ENCODE measurements at regions not wholly inside any gene's neighbourhood (a gene's known extent, or its start where the extent isn't known, plus 50 kb on each side); places are given as distances from the start of the nearest gene placed in this dataset.
"Not testable (repeated sequence)": the region's sequence is repeated elsewhere in the genome, so short reads cannot be mapped to it uniquely, and the experiment has no call there.

GRCh38 chr15:96645796-96646195 is 315.3 kb downstream of the NR2F2 start:
- Mint-ChIP-seq H3K27ac (ENCODE audit: unreplicated experiment) (no peak overlapping the region), H3K9me3 (ENCODE audit: unreplicated experiment) (peaks cover 11% of the 10 kb centered on the region), H3K4me3 (ENCODE audit: unreplicated experiment) (no peak overlapping the region), H3K4me1 (ENCODE audit: unreplicated experiment) (no peaks in the 10 kb centered on the region), H3K27me3 (ENCODE audit: unreplicated experiment) (peaks cover 2% of the 10 kb centered on the region), H3K36me3 (ENCODE audit: unreplicated experiment) (no peaks in the 10 kb centered on the region)
- DNase-seq (ENCODE audit: extremely low spot score, unreplicated experiment) = no peak
- no peak for TF ChIP-seq CTCF (IDR thresholded peaks at IDR 0.05)

- H3K4me3 Mint-ChIP-seq (ENCODE audit: unreplicated experiment) = no peak overlapping the region
Observed at GRCh38 chr15:96648866-96649265, 318.4 kb downstream of the NR2F2 start.

GRCh38 chr15:96657096-96657495 is 326.6 kb downstream of the NR2F2 start:
- H3K36me3 Mint-ChIP-seq (ENCODE audit: unreplicated experiment) = no peaks in the 10 kb centered on the region
- TF ChIP-seq CTCF (IDR thresholded peaks at IDR 0.05) = no peak
- no peak for DNase-seq (ENCODE audit: extremely low spot score, unreplicated experiment)
- no peak overlapping the region for H3K4me3 Mint-ChIP-seq (ENCODE audit: unreplicated experiment)
- H3K4me1 Mint-ChIP-seq (ENCODE audit: unreplicated experiment) = no peaks in the 10 kb centered on the region
- H3K27me3 Mint-ChIP-seq (ENCODE audit: unreplicated experiment) = no peaks in the 10 kb centered on the region
- no peak overlapping the region for H3K27ac Mint-ChIP-seq (ENCODE audit: unreplicated experiment)
- no peaks in the 10 kb centered on the region for H3K9me3 Mint-ChIP-seq (ENCODE audit: unreplicated experiment)

More at GRCh38 chr15:96648866-96649265, 318.4 kb downstream of the NR2F2 start:
- peaks cover 8% of the 10 kb centered on the region for H3K9me3 Mint-ChIP-seq (ENCODE audit: unreplicated experiment)
- DNase-seq (ENCODE audit: extremely low spot score, unreplicated experiment) = no peak
- H3K27ac Mint-ChIP-seq (ENCODE audit: unreplicated experiment) = no peak overlapping the region
- H3K27me3 Mint-ChIP-seq (ENCODE audit: unreplicated experiment) = no peaks in the 10 kb centered on the region
- TF ChIP-seq CTCF (IDR thresholded peaks at IDR 0.05) = no peak
- no peaks in the 10 kb centered on the region for H3K36me3 Mint-ChIP-seq (ENCODE audit: unreplicated experiment)
- no peaks in the 10 kb centered on the region for H3K4me1 Mint-ChIP-seq (ENCODE audit: unreplicated experiment)

GRCh38 chr15:96666979-96667378 is 336.5 kb downstream of the NR2F2 start:
- H3K27ac Mint-ChIP-seq (ENCODE audit: unreplicated experiment); H3K36me3 Mint-ChIP-seq (ENCODE audit: unreplicated experiment); DNase-seq (ENCODE audit: extremely low spot score, unreplicated experiment); H3K9me3 Mint-ChIP-seq (ENCODE audit: unreplicated experiment); H3K4me3 Mint-ChIP-seq (ENCODE audit: unreplicated experiment); H3K27me3 Mint-ChIP-seq (ENCODE audit: unreplicated experiment); H3K4me1 Mint-ChIP-seq (ENCODE audit: unreplicated experiment): not testable (repeated sequence)

- no peak for TF ChIP-seq CTCF (IDR thresholded peaks at IDR 0.05)
- Mint-ChIP-seq H3K9me3 (ENCODE audit: unreplicated experiment) (no peaks in the 10 kb centered on the region), H3K36me3 (ENCODE audit: unreplicated experiment) (no peaks in the 10 kb centered on the region), H3K27ac (ENCODE audit: unreplicated experiment) (no peak overlapping the region), H3K4me1 (ENCODE audit: unreplicated experiment) (no peaks in the 10 kb centered on the region), H3K27me3 (ENCODE audit: unreplicated experiment) (no peaks in the 10 kb centered on the region), H3K4me3 (ENCODE audit: unreplicated experiment) (no peak overlapping the region)
- DNase-seq (ENCODE audit: extremely low spot score, unreplicated experiment) = no peak
Observed at GRCh38 chr15:96670389-96670788, 339.9 kb downstream of the NR2F2 start.

- no peak overlapping the region for H3K27ac Mint-ChIP-seq (ENCODE audit: unreplicated experiment)
Observed at GRCh38 chr15:96672629-96673028, 342.1 kb downstream of the NR2F2 start.

More at GRCh38 chr15:96672629-96673028, 342.1 kb downstream of the NR2F2 start:
- no peaks in the 10 kb centered on the region for H3K4me1 Mint-ChIP-seq (ENCODE audit: unreplicated experiment)
- no peak for DNase-seq (ENCODE audit: extremely low spot score, unreplicated experiment)
- H3K27me3 Mint-ChIP-seq (ENCODE audit: unreplicated experiment) = no peaks in the 10 kb centered on the region
- TF ChIP-seq CTCF (IDR thresholded peaks at IDR 0.05) = no peak
- H3K9me3 Mint-ChIP-seq (ENCODE audit: unreplicated experiment) = no peaks in the 10 kb centered on the region
- no peaks in the 10 kb centered on the region for H3K36me3 Mint-ChIP-seq (ENCODE audit: unreplicated experiment)
- no peak overlapping the region for H3K4me3 Mint-ChIP-seq (ENCODE audit: unreplicated experiment)

Data from osteocyte (in vitro differentiated cells).